Adrenal gland (tissue), 9 donors: ENCODE measurements at regions not wholly inside any gene's neighbourhood (a gene's known extent, or its start where the extent isn't known, plus 50 kb on each side); places are given as distances from the start of the nearest gene placed in this dataset.

Experiments used
- DNase-seq, 7 donors: peaks; one replicate each; pipeline ENCODE4 v3.0.0-alpha.2; 2019 to 2020
- H3K27ac ChIP-seq, 5 donors: fragments of 200-600 bp; sonication (generic) in 4 of 5; 1 replicate in 3 of 5; 2 replicates in 2 of 5; pipeline versions ENCODE4 v1.5.1 to v1.8.0; 2016 to 2020; ENCODE audit warnings: mild to moderate bottlenecking in 1 of 5
- H3K27me3 ChIP-seq: fragments of 200-600 bp; 2 replicates; pipeline ENCODE4 v1.8.0; 2021
- H3K36me3 ChIP-seq, 2 donors: fragments of 200-600 bp; replicated peaks in 1 of 2; 1 replicate in 1 of 2; 2 replicates in 1 of 2; pipeline versions ENCODE4 v1.5.1 to v1.8.0; 2018 to 2022
- H3K4me1 ChIP-seq, 2 donors: fragments of 200-600 bp; replicated peaks in 1 of 2; 1 replicate in 1 of 2; 2 replicates in 1 of 2; pipeline versions ENCODE4 v1.5.1 to v1.8.0; 2018 to 2021
- H3K4me3 ChIP-seq, 4 donors: fragments of 200-600 bp; sonication (generic) in 3 of 4; one replicate each; pipeline ENCODE4 v1.5.1; 2016 to 2018
- H3K9me3 ChIP-seq, 3 donors: fragments of 200-600 bp; sonication (generic) in 1 of 3; replicated peaks in 1 of 3; 1 replicate in 2 of 3; 2 replicates in 1 of 3; pipeline versions ENCODE4 v1.5.1 to v1.8.0; 2016 to 2021
- POLR2A ChIP-seq, 2 donors: fragments of 450-650 bp; IDR thresholded peaks; one replicate each; pipeline ENCODE4 v1.6.1; 2017; ENCODE audit warnings: antibody characterized with exemption in 2 of 2, mild to moderate bottlenecking in 2 of 2, moderate library complexity in 1 of 2
- WGBS, 4 donors: extraction: QIAGEN DNeasy Blood & Tissue Kit in 2 of 4; methylation state at CpG; one replicate each; pipeline versions ENCODE4 v1.1.5 to v1.1.7; 2013 to 2017; 5-methylcytosine and 5-hydroxymethylcytosine counted together
- intact Hi-C, 2 donors: fragments of 100-400 bp; cut with DNase I; formaldehyde crosslinking; loops; one replicate each; pipeline versions ENCODE4 v1.14.1 to v1.15.0; 2022 to 2023
- TF ChIP-seq, protein P1 (sequence below), 6 experiments: fragments of 450-650 bp in 4 of 6; fragments of 200-600 bp in 2 of 6; sonication (generic) in 1 of 6; IDR thresholded peaks; 1 replicate in 5 of 6; 2 replicates in 1 of 6; pipeline versions ENCODE4 v1.5.1 to v1.8.0; 2016 to 2021; ENCODE audit warnings: antibody characterized with exemption in 6 of 6, mild to moderate bottlenecking in 2 of 6, moderate library complexity in 1 of 6
- donor health status: healthy with polysubstance abuse.
- donor health status: Bipolar disorder and iron deficiency.
- donor health status: DM: yes; HTN: yes; CAD: no.
- donor health status: DM: no; HTN: no; CAD: no.
- donor health status: DM: no; HTN: no; CAD: no.

- WGBS, 4 donors: 83 to 94% (median 90%) methylated on average over 4 of the region's 4 CpGs
- TF ChIP-seq POLR2A (IDR thresholded peaks at IDR 0.05): no peak
- TF ChIP-seq, protein P1, sequence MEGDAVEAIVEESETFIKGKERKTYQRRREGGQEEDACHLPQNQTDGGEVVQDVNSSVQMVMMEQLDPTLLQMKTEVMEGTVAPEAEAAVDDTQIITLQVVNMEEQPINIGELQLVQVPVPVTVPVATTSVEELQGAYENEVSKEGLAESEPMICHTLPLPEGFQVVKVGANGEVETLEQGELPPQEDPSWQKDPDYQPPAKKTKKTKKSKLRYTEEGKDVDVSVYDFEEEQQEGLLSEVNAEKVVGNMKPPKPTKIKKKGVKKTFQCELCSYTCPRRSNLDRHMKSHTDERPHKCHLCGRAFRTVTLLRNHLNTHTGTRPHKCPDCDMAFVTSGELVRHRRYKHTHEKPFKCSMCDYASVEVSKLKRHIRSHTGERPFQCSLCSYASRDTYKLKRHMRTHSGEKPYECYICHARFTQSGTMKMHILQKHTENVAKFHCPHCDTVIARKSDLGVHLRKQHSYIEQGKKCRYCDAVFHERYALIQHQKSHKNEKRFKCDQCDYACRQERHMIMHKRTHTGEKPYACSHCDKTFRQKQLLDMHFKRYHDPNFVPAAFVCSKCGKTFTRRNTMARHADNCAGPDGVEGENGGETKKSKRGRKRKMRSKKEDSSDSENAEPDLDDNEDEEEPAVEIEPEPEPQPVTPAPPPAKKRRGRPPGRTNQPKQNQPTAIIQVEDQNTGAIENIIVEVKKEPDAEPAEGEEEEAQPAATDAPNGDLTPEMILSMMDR (IDR thresholded peaks at IDR 0.05): no peak
- intact Hi-C loops: no loop called here
These were observed 337.5 kb upstream of the TENM3 start for GRCh38 chr4:181905708-181906107.

GRCh38 chr4:181908168-181908567 lies 335.0 kb upstream of the TENM3 start:
- no peak for DNase-seq
- Histone ChIP-seq H3K36me3 (no peaks in the 10 kb centered on the region), H3K27ac (no peak overlapping the region), H3K27me3 (no peaks in the 10 kb centered on the region), H3K4me1 (no peaks in the 10 kb centered on the region), H3K4me3 (no peak overlapping the region), H3K9me3 (no peaks in the 10 kb centered on the region)
- WGBS, 4 donors: 57 to 79% (median 68%) methylated on average over 1 of the region's 1 CpG
- intact Hi-C loops: no loop called here
- no peak for TF ChIP-seq POLR2A (IDR thresholded peaks at IDR 0.05)
- TF ChIP-seq, protein P1 (IDR thresholded peaks at IDR 0.05): no peak

More at GRCh38 chr4:181905708-181906107, 337.5 kb upstream of the TENM3 start:
- Histone ChIP-seq H3K4me1 (no peaks in the 10 kb centered on the region), H3K27me3 (no peaks in the 10 kb centered on the region), H3K4me3 (no peak overlapping the region), H3K27ac (no peak overlapping the region), H3K36me3 (no peaks in the 10 kb centered on the region), H3K9me3 (no peaks in the 10 kb centered on the region)
- no peak for DNase-seq

DNA sequence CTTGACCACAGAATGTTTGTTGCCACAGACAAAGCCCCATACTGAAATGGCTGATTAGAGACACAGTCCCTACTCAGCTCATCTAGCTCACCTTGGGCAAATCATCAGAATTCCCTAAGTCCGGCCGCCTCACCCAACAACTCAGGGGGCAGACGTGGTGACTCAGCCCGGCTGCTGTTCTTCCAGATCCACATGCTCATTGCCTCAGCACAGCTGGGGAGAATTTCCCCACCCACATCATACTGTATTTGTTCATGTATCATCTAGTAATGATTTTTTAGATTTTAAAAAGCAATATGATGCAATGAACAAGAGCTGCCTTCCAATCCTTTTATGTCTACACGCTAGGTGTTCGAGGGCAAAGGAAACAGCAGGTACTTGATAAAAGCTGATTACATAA lies 333.8 kb upstream of the TENM3 start:
- TF ChIP-seq, protein P1 (IDR thresholded peaks at IDR 0.05): no peak
- no peak for TF ChIP-seq POLR2A (IDR thresholded peaks at IDR 0.05)
- H3K36me3 ChIP-seq: no peaks in the 10 kb centered on the region
- no peak overlapping the region for H3K4me3 ChIP-seq
- no peaks in the 10 kb centered on the region for H3K9me3 ChIP-seq
- no peaks in the 10 kb centered on the region for H3K27me3 ChIP-seq
- DNase-seq: peak in 1 of 7 donors; percentile 3
- no peak overlapping the region for H3K27ac ChIP-seq
- no peaks in the 10 kb centered on the region for H3K4me1 ChIP-seq
- 83 to 92% (median 91%) methylated on average over 6 of the region's 6 CpGs for WGBS, 4 donors
- intact Hi-C loops: no loop called here

GRCh38 chr4:181911420-181911819 lies 331.8 kb upstream of the TENM3 start:
- no peaks in the 10 kb centered on the region for H3K4me1 ChIP-seq
- DNase-seq: no peak

More at GRCh38 chr4:181911420-181911819, 331.8 kb upstream of the TENM3 start:
- WGBS, 4 donors: 42 to 48% (median 46%) methylated on average over 2 of the region's 2 CpGs
- H3K36me3 ChIP-seq: no peaks in the 10 kb centered on the region
- no peaks in the 10 kb centered on the region for H3K9me3 ChIP-seq
- no peak for TF ChIP-seq POLR2A (IDR thresholded peaks at IDR 0.05)
- TF ChIP-seq, protein P1 (IDR thresholded peaks at IDR 0.05): no peak
- H3K4me3 ChIP-seq: no peak overlapping the region
- H3K27me3 ChIP-seq: no peaks in the 10 kb centered on the region
- H3K27ac ChIP-seq: no peak overlapping the region
- intact Hi-C loops: no loop called here
